Activated T-helper 9 cell treated with anti-CD3 and anti-CD28 coated beads, Interleukin-2, amount 50 U/mL, for 16 hours (primary cell): ENCODE measurements at regions not wholly inside any gene's neighbourhood (a gene's known extent, or its start where the extent isn't known, plus 50 kb on each side); places are given as distances from the start of the nearest gene placed in this dataset.
"Not testable (repeated sequence)": the region's sequence is repeated elsewhere in the genome, so short reads cannot be mapped to it uniquely, and the experiment has no call there.

Source experiments
- DNase-seq: peaks from one replicate; pipeline ENCODE4 v3.0.0-alpha.2; 2020; ENCODE audit warnings: low read depth

DNA sequence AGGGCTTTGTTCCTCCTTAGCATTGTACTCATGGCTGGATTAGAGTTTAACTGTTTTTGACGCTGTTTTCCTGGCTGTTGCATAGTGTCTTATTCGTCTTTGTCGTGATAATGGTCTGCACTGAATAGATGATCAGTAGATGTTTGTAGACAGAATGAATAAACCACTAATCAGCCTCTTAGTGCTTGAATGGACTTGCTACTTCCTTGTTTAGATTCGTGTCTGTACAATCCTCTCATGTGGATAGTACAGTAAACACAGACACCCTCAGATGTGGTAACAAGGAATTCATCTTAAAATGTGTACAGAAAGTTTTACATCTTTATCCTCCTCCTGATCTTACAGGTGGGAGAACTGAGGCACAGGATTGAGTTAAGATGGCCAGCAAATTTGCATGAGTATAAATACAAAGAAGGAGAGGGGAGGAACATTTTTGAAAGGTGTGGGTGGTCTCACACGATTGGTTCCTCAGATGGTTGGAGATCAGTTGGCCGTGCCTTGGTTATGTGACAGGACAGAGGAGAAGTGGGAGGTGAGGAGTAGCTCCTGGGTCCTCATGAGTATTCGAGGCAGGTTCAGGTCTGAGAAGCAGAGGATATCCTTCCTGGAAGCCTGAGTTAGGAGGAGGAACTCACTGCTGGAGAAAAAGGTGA lies 196.0 kb downstream of the KLRB1 start:
- not testable (repeated sequence) for DNase-seq

DNA sequence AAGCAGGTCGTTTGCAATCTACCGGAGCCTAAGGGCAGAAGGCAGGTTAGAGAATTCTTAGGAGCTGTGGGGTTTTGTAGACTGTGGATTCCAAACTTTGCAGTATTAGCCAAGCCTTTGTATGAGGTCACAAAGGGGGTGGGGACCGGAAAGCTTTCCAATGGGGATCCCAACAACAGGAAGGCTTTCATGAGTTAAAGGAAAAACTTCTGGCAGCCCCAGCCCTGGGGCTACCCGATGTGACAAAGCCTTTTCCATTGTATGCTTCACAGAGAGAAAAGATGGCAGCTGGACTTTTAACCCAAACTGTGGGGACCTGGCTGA lies 199.2 kb upstream of the PZP start:
- DNase-seq: not testable (repeated sequence)

DNA sequence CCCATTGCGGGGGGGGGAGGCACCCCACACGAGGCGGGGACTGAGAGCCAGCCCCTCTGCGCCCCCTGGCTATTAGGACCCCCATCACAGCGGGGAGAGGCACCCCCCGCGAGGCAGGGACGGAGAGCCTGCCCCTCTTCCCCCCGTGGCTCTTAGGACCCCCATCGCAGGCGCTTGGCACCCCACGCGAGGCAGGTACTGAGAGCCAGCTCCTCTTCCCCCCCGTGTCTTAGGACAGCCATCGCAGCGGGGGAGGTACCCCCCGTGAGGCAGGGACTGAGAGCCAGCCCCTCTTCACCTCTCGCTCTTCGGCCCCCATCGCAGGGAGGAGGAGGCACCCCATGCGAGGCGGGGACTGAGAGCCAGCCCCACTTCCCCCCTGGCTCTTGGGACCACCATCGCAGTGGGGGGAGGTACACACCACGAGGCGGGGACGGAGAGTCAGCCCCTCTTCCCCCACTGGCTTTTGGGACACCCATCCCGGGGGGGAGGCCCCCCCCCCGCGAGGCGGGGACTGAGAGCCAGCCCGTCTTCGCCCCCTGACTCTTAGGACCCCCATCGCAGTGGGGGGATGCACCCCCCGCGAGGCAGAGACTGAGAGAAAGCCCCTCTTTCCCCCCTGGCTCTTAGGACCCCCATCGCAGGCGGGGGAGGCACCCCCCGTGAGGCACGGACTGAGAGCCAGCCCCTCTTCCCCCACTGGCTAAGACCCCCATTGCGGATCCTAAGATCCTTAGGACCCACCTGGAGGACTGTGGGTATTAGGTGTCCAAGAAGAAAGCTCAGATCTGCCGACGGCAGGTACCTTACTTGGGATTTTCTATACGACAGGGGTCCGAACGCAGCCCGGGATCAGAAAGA lies 198.6 kb upstream of the PZP start:
- DNase-seq: no peak

DNA sequence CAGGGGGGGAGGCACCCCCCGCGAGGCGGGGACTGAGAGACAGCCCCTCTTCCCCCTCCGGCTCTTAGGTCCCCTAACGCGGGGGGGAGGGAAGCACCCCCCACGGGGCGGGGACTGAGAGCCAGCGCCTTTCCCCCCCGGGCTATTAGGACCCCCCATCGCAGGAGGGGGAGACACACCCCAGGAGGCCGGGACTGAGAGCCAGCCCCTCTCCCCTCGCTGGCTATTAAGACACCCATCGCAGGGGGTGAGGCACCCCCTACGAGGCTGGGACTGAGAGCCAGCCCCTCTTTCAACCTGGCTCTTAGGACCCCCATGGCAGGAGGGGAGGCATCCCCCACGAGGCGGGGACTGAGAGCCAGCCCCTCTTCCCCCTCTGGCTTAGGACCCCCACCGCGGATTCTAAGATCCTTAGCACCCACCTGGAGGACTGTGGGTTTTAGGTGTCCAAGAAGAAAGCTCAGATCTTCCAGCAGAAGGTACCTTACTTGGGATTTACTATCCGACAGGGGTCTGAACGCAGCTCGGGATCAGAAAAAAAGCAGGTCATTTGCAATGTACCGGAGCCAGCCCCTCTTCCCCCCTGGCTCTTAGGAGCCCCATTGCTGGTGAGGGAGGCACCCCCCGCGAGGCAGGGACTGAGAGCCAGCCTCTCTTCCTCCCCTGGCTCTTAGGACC lies 197.8 kb upstream of the PZP start:
- DNase-seq: no peak

DNA sequence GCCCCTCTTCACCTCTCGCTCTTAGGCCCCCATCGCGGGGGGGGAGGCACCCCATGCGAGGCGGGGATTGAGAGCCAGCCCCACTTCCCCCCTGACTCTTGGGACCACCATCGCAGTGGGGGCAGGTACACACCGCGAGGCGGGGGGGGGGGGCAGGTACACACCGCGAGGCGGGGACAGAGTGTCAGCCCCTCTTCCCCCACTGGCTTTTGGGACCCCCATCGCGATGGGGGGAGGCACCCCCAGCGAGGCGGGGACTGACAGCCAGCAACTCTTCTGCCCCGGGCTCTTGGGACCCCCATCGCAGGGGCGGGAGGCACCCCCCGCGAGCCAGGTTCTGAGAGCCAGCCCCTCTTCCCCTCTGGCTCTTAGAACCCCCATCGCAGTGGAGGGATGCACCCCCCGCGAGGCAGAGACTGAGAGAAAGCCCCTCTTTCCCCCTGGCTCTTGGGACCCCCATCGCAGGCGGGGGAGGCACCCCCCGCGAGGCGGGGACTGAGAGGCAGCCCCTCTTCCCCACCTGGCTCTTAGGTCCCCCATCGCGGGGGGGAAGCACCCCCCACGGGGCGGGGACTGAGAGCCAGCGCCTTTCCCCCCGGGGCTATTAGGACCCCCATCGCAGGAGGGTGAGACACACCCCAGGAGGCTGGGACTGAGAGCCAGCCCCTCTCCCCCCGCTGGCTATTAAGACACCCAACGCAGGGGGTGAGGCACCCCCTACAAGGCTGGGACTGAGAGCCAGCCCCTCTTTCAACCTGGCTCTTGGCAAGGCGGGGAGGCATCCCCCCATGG lies 196.5 kb upstream of the PZP start:
- no peak for DNase-seq

DNA sequence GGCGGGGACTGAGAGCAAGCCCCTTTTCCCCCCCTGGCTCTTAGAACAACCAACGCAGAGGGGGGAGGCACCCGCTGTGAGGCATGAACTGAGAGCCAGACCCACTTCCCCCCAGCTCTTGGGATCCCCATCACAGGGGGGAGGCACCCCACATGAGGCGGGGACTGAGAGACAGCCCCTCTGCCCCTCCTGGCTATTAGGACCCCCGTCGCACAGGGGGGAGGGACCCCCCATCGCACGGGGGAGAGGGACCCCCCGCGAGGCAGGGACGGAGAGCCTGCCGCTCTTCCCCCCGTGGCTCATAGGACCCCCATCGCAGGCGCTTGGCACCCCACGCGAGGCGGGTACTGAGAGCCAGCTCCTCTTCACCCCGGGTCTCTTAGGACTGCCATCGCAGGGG lies 195.8 kb upstream of the PZP start:
- DNase-seq: no peak

DNA sequence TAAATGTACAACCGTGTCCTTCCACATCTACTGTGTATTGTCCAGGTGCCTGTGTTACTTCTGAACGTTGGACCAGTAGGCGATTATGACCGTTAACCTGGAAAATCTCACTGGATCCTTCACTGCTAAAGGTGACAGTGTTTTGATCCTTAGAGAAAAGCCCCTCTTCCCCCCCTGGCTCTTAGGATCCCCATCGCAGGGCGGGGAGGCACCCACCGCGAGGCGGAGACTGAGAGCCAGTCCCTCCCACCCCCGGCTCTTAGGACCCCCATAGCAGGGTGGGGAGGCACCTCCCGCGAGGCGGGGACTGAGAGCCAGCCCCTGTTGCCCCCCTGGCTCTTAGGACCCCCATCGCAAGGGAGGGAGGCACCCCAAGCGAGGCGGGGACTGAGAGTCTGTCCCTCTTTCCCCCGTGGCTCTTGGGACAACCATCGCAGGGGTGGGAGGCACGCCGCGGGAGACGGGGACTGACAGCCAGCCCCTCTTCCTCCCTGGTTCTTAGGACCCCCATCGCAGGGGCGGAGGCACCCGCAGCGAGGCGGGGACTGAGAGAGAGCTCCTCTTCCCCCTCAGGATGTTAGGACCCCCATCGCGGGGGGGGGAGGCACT lies 194.3 kb upstream of the PZP start:
- DNase-seq: not testable (repeated sequence)

DNA sequence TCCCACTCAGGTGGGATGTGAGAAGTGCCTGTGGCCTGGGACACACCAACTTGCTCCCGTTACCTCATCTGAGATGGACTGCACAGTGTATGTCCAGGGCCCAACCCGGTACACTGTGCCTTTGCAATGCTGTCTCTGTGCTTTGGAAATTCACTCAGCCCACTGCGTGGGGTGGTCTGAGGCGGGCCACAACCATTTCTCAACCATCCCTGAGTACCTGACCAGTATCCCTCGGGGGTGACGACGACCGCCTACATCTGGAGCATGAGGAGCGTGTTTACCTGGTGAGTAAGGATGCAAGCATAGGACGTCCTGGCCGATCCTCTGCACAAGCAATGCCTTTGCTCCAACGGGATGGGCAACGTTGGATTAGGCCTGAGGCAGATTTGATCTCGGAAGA lies 188.2 kb upstream of the PZP start:
- DNase-seq: not testable (repeated sequence)

DNA sequence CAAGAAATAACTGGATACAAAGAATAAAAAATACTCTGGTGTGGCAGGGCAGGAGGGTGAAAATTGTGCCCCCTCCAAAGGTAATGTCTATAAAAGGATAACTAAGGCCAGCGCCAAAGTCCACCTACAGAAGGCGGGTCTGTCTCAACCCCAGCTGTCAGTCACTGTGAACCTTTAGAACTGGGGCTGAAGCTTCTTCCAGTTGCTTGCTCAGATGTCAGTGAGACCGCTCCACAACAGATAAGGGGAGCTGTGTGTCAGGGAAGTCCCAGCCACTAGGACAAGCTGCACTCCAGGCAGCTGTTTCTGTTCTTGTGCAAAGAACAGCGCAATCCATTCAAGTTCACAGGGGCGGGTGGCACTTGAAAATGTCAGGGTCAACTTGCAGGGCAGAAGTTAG lies 187.0 kb upstream of the PZP start:
- DNase-seq: not testable (repeated sequence)

DNA sequence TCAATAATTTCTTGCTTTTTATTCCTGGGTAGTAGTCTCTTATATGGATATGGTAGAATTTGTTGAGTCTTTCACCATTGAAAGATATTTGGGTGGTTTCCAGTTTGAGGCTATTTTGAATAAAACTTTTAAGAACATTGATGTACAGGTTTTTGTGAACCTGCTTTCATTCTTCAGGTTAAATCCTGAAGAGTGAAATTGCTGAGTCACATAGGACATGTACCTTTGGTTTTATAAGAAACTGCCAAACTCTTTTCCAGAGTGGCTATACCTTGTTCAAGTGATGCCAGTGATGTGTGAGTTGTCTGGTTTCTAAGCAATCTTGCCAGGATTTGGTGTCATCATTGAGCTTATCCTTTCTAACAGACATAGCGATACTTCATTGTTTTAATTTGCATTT lies 184.6 kb upstream of the PZP start:
- no peak for DNase-seq

DNA sequence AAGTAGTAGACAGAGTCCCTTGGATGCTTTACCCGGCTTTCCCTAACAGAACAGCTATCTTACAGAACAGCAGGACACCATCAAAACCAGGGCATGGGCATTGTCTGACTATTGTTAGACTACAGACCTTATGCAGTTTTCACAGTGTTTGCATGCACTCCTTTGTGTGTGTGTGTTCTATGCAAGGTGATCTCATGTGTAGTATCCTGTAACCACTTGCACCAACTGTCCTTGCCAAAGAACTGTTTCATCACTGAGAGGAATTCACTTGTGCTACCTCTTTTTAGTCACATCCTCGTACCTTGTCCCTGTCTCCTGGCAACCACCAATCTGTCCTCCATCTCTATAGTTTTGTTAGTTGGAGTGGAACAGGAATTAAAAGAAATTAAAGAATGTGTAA lies 183.6 kb upstream of the PZP start:
- no peak for DNase-seq

DNA sequence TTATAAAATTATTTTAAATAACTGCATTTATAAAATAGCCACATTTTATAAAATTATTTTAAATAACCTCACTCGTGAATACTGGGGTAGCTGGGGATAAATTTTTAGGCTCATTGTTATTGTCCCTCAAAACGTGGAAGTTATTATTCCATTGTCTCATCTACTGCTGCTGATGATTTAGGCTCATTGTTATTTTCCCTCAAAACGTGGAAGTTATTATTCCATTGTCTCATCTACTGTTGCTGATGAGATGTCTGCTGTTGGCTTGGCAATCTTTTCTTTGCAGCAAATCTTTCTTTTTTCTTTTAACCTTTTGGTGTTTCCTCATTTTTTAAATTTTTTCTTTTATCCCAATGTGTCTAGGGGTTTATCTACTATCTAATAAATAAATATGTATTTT lies 182.6 kb upstream of the PZP start:
- no peak for DNase-seq

DNA sequence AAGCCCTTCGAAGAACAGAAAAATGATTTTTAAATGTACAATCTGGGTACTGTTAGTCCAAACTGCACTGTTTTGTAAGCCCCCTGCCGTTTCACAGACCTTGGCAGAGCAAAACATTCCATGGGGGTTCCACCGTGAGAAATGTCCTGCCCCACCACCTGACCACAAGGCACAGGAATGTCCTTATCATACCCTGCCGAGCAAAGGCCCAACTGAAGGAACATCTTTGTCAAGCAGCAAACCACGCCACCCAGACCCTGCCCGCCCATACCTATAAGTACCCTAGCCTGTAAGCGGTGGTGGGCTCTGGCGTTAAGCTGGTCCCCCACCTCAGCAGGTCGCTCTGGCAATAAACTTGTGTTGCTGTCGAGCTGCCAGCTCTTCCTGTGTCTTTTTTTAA lies 181.6 kb upstream of the PZP start:
- no peak for DNase-seq

DNA sequence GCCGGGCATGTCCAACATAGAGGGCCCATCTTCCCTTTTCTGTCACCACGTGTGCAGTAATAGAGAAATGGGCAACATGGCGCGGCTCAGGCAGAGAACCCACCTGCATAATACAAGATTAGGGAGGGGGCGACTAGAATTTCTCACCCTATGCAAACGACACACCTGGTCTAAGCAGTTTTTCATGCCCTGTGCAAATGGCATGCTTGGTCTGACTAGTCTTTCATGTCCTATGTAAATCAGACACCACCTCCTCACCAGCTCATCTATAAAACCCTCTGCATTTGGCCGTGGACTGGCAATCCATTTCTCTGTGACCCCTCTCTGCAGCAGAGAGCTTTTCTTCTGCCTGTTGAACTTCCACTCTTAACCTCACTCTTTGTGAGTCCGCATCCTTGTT lies 180.2 kb upstream of the PZP start:
- DNase-seq: no peak

DNA sequence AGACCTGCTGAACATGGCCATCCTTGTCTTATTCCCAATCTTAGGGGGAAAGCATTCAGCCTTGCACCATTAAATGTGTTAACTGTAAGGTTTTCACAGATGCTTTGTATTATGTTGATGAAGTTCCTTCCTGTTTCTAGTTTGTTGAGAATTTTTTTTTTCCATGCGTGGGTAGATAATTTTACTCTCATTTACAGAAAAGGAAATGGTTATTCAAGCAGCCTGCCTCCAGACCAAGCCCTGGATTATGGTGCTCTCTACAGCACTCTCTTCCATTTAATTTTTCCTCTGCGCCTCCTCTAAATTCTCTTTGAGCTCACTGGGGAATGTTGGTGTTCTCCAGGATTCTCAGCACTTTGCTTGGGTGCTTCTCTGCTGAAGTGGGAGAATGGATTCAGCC lies 179.3 kb upstream of the PZP start:
- no peak for DNase-seq

DNA sequence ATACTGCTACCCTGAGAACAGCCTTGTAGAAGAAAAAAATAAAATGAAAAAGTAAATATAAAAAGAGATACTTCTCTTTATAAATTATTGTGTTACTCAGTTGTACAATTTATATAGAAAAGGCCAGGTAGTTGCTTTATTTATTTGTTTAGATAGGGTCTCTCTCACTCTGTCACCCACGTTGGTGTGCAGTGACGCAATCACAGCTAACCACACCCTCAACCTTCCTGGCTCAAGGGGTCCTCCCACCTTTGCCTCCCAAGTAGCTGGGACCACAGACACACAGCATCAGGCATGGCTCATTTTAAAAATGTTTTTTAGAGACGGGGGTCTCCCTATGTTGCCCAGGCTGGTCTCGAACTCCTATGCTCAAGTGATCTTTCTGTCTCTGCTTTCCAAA lies 175.4 kb upstream of the PZP start:
- no peak for DNase-seq

DNA sequence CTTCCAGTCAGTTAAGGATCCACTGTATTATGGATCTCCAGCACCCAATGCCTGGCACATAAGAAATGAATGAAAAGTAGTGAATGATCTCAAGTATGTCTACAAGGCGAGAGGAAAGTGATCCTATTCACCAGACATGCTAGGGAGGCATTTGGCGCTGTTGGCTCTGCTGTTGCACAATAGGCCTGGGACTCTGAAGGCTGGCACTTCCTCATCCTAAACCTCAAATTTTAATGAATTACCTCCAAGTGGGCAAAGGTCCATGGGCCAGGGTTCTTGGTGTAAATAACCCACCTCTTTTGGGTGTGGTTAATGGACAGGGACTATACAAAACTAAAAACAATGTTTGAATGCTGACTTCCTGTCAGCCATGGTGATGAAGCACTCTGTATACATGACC lies 173.4 kb upstream of the PZP start:
- no peak for DNase-seq

DNA sequence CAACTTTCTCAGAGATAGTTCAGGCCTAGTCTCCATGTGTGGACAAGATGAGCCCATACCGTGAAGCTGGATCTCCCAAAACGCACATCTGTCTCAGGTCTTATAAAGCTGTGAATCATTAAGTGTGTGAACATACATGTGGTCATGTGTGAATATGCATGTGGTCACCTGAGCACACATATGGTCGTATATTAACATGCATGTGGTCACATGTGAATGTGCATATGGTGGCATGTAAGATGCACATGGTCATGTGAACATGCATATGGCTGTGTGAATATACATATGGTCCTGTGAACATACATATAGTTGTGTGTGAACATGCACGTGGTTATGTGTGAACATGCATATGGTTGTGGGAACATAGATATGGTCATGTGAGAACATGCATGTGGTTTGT lies 172.5 kb upstream of the PZP start:
- no peak for DNase-seq

DNA sequence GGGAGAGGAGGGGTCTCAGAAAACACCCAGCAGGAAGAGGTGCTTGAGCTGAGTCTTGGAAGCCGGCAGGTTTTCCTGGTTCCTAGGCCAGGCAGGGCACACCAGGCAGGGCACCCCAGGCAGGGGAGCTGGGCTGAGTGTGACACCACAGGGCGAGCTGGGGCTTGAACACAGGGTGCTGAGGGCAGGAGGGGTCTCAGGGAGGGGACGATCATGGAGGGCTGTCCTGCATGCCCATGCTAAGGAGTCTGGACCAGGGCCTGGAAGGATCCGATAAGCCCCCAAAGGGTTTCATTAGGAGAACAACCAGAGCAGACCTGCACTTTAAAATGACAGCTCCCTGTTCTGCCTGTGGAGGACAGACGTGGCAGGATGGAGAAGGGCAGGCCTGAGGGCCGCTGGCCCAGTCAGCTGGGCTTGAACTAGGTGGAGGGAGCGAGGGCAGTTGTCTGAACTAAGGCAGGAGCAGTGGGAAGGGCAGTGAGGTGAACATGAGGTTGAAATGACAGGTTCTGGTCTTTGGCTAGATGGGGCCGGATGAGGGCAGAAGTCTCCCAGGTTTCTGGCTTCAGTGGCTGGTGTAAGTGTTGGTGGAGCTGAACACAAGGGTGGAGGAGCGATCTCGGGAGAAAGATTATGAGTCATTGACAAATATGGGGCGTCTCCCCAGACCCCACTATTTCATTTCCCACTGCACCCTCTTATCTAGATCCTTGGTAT lies 171.0 kb upstream of the PZP start:
- DNase-seq: no peak

DNA sequence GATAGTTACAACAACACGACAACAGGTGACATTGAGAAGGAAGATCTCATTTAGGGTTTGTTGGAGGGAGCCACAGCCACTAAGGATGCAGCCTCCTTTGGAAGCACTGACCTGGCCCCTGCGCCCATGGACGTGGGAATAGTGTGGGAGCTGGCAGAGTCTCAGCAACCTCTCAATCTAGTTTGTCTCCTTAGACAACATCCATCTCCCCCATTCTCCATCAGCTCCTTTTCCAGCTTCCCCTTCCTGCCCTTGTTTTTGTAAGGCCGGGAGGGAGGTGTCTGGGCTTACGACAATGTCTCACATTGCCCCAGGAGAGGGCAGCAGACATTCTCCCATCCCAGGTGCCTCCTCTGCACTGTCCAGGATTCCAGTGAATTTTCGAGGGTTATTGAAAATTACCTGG lies 170.2 kb upstream of the PZP start:
- no peak for DNase-seq

DNA sequence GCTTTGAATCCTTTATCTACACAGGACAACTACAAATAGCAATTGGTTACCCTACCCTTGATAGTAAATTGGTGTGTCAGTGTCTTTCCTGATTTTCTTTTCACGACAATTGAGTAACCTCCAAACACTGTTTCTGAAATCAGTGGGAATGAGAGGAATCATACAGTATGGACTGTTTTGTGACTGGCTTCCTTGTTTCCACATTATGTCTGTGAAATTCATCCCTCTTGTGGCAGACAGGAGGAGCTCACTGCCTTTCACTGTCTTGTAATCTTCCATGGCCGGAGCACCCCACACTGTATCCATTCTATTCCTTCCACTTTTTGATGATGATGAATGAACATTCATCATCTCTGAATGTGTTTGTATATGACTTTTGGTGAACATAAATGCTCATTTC lies 164.0 kb upstream of the PZP start:
- DNase-seq: no peak

DNA sequence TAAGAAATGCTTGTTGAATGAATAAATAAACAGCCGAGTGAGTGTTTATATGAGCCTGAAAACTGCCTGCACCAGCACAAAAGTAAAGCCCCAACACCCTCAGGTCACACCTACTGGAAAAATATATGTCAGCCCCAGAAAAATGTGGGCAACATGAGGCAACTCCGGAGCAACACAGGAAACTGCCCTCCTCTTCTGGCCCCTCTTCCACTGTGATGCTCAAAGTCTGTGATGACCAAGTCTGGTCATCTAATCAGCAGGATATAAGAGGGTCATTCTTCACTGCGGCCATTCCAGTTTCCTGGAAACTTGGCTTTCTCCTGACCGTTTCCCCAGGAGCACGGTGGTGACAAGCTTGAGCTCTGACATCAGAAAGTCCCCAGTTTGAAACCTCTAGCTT lies 159.6 kb upstream of the PZP start:
- no peak for DNase-seq
